HEK293 (cell line): ENCODE measurements at regions not wholly inside any gene's neighbourhood (a gene's known extent, or its start where the extent isn't known, plus 50 kb on each side); places are given as distances from the start of the nearest gene placed in this dataset.

Source experiments
- CTCF ChIA-PET: fragments of 350-600 bp; formaldehyde crosslinking; extraction: SDS; loops from one replicate; lab custom pipeline; 2021; ENCODE audit warnings: antibody characterized with exemption; lab: Yijun Ruan, JAX
- POLR2A ChIA-PET: fragments of 300-600 bp; formaldehyde crosslinking; extraction: SDS; loops from one replicate; lab custom pipeline; 2020; ENCODE audit warnings: antibody characterized with exemption, inconsistent platforms; lab: Yijun Ruan, JAX
- H3K27ac ChIP-seq: fragments of 200-500 bp; sonication (Bioruptor generic); 2 replicates; pipeline ENCODE4 v1.5.1; 2014; ENCODE audit warnings: low read depth, low read length, control low read depth, inconsistent platforms; ENCODE audit errors: extremely low read depth
- H3K36me3 ChIP-seq, 2 experiments: fragments of 200-500 bp in 1 of 2; sonication (Bioruptor generic) in 1 of 2; 1 replicate in 1 of 2; 2 replicates in 1 of 2; pipeline ENCODE4 v1.5.1; 2014 to 2017; ENCODE audit warnings: inconsistent platforms in 2 of 2, low read length in 2 of 2; ENCODE audit not compliant: control insufficient read depth in 2 of 2, insufficient read depth in 1 of 2
- H3K4me1 ChIP-seq: fragments of 200-500 bp; sonication (Bioruptor generic); 2 replicates; pipeline ENCODE4 v1.5.1; 2014; ENCODE audit warnings: mild to moderate bottlenecking, low read length, inconsistent platforms; ENCODE audit not compliant: control insufficient read depth, insufficient read depth
- H3K4me3 ChIP-seq: 2 replicates; pipeline ENCODE4 v1.5.1; 2011; ENCODE audit warnings: low read depth, mild to moderate bottlenecking, control low read depth, low read length, moderate library complexity
- H3K9me3 ChIP-seq: fragments of 200-500 bp; sonication (Bioruptor generic); 2 replicates; pipeline ENCODE4 v1.5.1; 2014; ENCODE audit warnings: low read depth, low read length, inconsistent platforms; ENCODE audit not compliant: control insufficient read depth, insufficient read depth
- GLI4 ChIP-seq: fragments of 450-650 bp; formaldehyde crosslinking; IDR thresholded peaks from 2 replicates; pipeline ENCODE4 v1.5.1; 2016; ENCODE audit warnings: missing biosample characterization, missing genetic modification characterization
- REPIN1 ChIP-seq: fragments of 450-650 bp; formaldehyde crosslinking; IDR thresholded peaks from 2 replicates; pipeline ENCODE4 v1.5.1; 2017; ENCODE audit warnings: missing biosample characterization, missing genetic modification characterization, low read depth
- SCRT2 ChIP-seq: fragments of 450-650 bp; formaldehyde crosslinking; IDR thresholded peaks from 2 replicates; pipeline ENCODE4 v1.5.1; 2016; ENCODE audit warnings: missing biosample characterization, missing genetic modification characterization
- TRIM28 ChIP-seq: IDR thresholded peaks from 2 replicates; pipeline ENCODE4 v1.6.1; 2011; ENCODE audit warnings: low read length, control low read depth, borderline replicate concordance
- WT1 ChIP-seq: fragments of 450-650 bp; formaldehyde crosslinking; IDR thresholded peaks from 2 replicates; pipeline ENCODE4 v1.5.1; 2016; ENCODE audit warnings: missing biosample characterization, missing genetic modification characterization
- ZBTB17 ChIP-seq: fragments of 450-650 bp; formaldehyde crosslinking; IDR thresholded peaks from 2 replicates; pipeline ENCODE4 v1.5.1; 2016; ENCODE audit warnings: missing biosample characterization, missing genetic modification characterization
- ZBTB48 ChIP-seq: fragments of 450-650 bp; formaldehyde crosslinking; IDR thresholded peaks from 2 replicates; pipeline ENCODE4 v1.5.1; 2016; ENCODE audit warnings: missing biosample characterization, missing genetic modification characterization
- ZFP37 ChIP-seq: fragments of 450-650 bp; formaldehyde crosslinking; IDR thresholded peaks from 2 replicates; pipeline ENCODE4 v1.5.1; 2016; ENCODE audit warnings: missing biosample characterization, missing genetic modification characterization
- ZNF114 ChIP-seq: fragments of 450-650 bp; formaldehyde crosslinking; IDR thresholded peaks from 2 replicates; pipeline ENCODE4 v1.5.0; 2017; ENCODE audit warnings: missing biosample characterization, missing genetic modification characterization
- ZNF155 ChIP-seq: fragments of 450-650 bp; formaldehyde crosslinking; IDR thresholded peaks from 2 replicates; pipeline ENCODE4 v1.5.1; 2016; ENCODE audit warnings: missing biosample characterization, missing genetic modification characterization
- ZNF184 ChIP-seq: fragments of 450-650 bp; IDR thresholded peaks from 2 replicates; pipeline ENCODE4 v1.5.1; 2018; ENCODE audit warnings: missing biosample characterization, mild to moderate bottlenecking, missing genetic modification characterization
- ZNF214 ChIP-seq: fragments of 450-650 bp; formaldehyde crosslinking; IDR thresholded peaks from 2 replicates; pipeline ENCODE4 v1.5.1; 2017; ENCODE audit warnings: missing biosample characterization, mild to moderate bottlenecking, missing genetic modification characterization, borderline replicate concordance
- ZNF37A ChIP-seq: fragments of 450-650 bp; IDR thresholded peaks from 2 replicates; pipeline ENCODE4 v1.5.1; 2018; ENCODE audit warnings: missing biosample characterization, missing genetic modification characterization
- ZNF423 ChIP-seq: fragments of 450-650 bp; formaldehyde crosslinking; IDR thresholded peaks from 2 replicates; pipeline ENCODE4 v1.5.1; 2016; ENCODE audit warnings: missing biosample characterization, missing genetic modification characterization
- ZNF433 ChIP-seq: fragments of 450-650 bp; formaldehyde crosslinking; IDR thresholded peaks from 2 replicates; pipeline ENCODE4 v1.5.1; 2016; ENCODE audit warnings: missing biosample characterization, missing genetic modification characterization, low read depth
- ZNF549 ChIP-seq: fragments of 450-650 bp; IDR thresholded peaks from 2 replicates; pipeline ENCODE4 v1.5.1; 2018; ENCODE audit warnings: missing biosample characterization, missing genetic modification characterization, mild to moderate bottlenecking, inconsistent platforms, moderate library complexity
- ZNF558 ChIP-seq: fragments of 450-650 bp; formaldehyde crosslinking; IDR thresholded peaks from 2 replicates; pipeline ENCODE4 v1.5.1; 2016; ENCODE audit warnings: missing biosample characterization, missing genetic modification characterization
- ZNF707 ChIP-seq: fragments of 450-650 bp; formaldehyde crosslinking; IDR thresholded peaks from 2 replicates; pipeline ENCODE4 v1.5.1; 2016; ENCODE audit warnings: missing biosample characterization, missing genetic modification characterization
- ZNF747 ChIP-seq: fragments of 450-650 bp; formaldehyde crosslinking; IDR thresholded peaks from 2 replicates; pipeline ENCODE4 v1.5.1; 2016; ENCODE audit warnings: missing biosample characterization, missing genetic modification characterization
- ZNF792 ChIP-seq: fragments of 450-650 bp; formaldehyde crosslinking; IDR thresholded peaks from 2 replicates; pipeline ENCODE4 v1.5.1; 2016; ENCODE audit warnings: missing biosample characterization, missing genetic modification characterization
- TF ChIP-seq, protein P1 (sequence below): fragments of 450-650 bp; formaldehyde crosslinking; IDR thresholded peaks from 2 replicates; pipeline ENCODE4 v1.5.1; 2017; ENCODE audit warnings: missing biosample characterization, missing genetic modification characterization
- TF ChIP-seq, protein P2 (sequence below): fragments of 450-650 bp; formaldehyde crosslinking; IDR thresholded peaks from 2 replicates; pipeline ENCODE4 v1.5.1; 2016; ENCODE audit warnings: missing biosample characterization, missing genetic modification characterization
- TF ChIP-seq, protein P3 (sequence below): fragments of 450-650 bp; formaldehyde crosslinking; IDR thresholded peaks from 2 replicates; pipeline ENCODE4 v1.5.1; 2016; ENCODE audit warnings: missing biosample characterization, missing genetic modification characterization
- TF ChIP-seq, protein P4 (sequence below): fragments of 450-650 bp; formaldehyde crosslinking; IDR thresholded peaks from 2 replicates; pipeline ENCODE4 v1.5.1; 2016; ENCODE audit warnings: missing biosample characterization, missing genetic modification characterization

DNA sequence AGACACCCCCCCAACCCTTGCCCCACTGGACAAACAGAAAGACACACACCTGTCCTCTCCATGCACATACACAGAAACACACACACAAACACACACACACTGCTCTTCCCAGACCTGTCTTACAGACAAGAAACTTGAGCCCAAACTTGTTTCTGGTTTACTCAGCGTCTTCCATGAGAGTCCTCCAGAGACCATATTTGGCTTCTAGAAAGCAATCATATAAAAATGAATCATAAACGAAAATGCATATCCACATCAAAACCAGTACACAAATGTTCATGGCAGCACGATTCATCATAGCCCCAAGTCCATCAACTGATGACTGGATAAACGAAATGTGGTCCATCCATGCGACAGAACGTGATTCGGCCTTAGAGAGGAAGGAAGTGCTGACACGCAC lies 84.2 kb upstream of the ASAP2 start:
- H3K27ac ChIP-seq, result no peak overlapping the region
- H3K9me3 ChIP-seq, result no peaks in the 10 kb centered on the region
- POLR2A ChIA-PET, result no interaction called here
- no peak for TF ChIP-seq WT1 (tag by site-specific recombination)
- no peak for TF ChIP-seq ZNF433 (tag by site-specific recombination)
- TF ChIP-seq GLI4 (tag by site-specific recombination), result no peak
- H3K36me3 ChIP-seq, result no peaks in the 10 kb centered on the region
- no peak overlapping the region for H3K4me3 ChIP-seq
- no peaks in the 10 kb centered on the region for H3K4me1 ChIP-seq
- CTCF ChIA-PET, result no interaction called here

DNA sequence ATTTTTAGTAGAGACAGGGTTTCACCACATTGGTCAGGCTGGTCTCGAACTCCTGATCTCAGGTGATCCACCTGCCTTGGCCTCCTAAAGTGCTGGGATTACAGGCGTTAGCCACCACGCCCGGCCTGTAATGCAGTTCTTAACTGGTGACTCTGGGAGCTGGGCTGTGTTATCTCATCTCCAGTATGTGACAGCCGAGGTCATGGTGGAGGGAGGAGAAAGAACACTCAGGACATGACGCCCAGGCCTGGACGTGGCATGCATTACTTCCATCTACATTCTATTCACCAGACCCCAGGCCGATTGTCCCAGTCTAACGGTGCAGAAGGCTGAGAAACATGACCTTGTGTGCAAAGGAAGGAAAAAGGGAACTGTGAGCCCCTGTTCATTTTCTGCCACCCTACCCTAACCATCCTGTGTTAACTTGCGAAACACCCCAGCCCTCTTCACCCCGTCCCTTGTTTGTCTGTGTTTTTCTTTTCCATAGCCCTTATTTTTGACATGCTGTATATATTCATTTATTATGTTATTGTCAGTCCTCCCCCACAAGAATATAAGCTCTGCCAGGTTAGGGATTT lies 88.1 kb upstream of the ASAP2 start:
- H3K4me1 ChIP-seq, result no peaks in the 10 kb centered on the region
- H3K4me3 ChIP-seq, result no peak overlapping the region
- ChIA-PET POLR2A (no interaction called here), CTCF (interaction anchor here (0.6 kb wide), 1 partner anchor 111 kb away, joined by 3 read pairs; no protein-coding TSS in a partner anchor)
- H3K36me3 ChIP-seq, result no peaks in the 10 kb centered on the region
- TF ChIP-seq ZNF549 (tag by site-specific recombination), result no peak
- H3K9me3 ChIP-seq, result no peaks in the 10 kb centered on the region
- no peak overlapping the region for H3K27ac ChIP-seq

DNA sequence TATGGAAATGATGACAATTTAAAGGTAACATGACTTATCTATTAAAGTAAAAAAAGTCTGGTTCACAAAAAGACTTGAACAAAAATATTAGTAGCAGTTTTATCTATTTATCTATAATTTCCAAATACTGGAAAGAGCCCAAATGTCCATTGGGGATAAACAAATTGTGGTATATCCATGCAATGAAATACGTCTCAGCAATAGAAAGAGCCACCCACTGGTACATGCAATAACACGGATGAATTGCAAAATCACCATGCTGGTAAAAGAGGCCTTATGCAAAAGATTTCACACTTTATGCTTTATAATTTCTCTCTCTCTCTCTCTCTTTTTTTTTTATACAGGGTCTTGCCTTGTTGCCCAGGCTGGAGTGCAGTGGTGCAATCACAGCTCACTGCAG lies 91.4 kb upstream of the ASAP2 start:
- H3K36me3 ChIP-seq, result no peaks in the 10 kb centered on the region
- no peaks in the 10 kb centered on the region for H3K9me3 ChIP-seq
- ChIA-PET POLR2A (no interaction called here), CTCF (interaction anchor here (2.4 kb wide), 1 partner anchor 26 kb away, joined by 10 read pairs; no protein-coding TSS in a partner anchor)
- TF ChIP-seq ZNF184, result no peak
- no peak for TF ChIP-seq ZFP37 (tag by site-specific recombination)
- TF ChIP-seq ZNF155 (tag by site-specific recombination), result no peak
- TF ChIP-seq ZNF792 (tag by site-specific recombination), result no peak
- TF ChIP-seq, protein P1, sequence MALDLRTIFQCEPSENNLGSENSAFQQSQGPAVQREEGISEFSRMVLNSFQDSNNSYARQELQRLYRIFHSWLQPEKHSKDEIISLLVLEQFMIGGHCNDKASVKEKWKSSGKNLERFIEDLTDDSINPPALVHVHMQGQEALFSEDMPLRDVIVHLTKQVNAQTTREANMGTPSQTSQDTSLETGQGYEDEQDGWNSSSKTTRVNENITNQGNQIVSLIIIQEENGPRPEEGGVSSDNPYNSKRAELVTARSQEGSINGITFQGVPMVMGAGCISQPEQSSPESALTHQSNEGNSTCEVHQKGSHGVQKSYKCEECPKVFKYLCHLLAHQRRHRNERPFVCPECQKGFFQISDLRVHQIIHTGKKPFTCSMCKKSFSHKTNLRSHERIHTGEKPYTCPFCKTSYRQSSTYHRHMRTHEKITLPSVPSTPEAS, result no peak
- TF ChIP-seq ZNF37A, result no peak
- TF ChIP-seq SCRT2 (tag by site-specific recombination), result no peak
- TF ChIP-seq, protein P2, sequence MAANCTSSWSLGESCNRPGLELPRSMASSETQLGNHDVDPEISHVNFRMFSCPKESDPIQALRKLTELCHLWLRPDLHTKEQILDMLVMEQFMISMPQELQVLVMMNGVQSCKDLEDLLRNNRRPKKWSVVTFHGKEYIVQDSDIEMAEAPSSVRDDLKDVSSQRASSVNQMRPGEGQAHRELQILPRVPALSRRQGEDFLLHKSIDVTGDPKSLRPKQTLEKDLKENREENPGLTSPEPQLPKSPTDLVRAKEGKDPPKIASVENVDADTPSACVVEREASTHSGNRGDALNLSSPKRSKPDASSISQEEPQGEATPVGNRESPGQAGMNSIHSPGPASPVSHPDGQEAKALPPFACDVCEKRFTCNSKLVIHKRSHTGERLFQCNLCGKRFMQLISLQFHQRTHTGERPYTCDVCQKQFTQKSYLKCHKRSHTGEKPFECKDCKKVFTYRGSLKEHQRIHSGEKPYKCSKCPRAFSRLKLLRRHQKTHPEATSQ, result no peak
- no peak for TF ChIP-seq ZNF747 (tag by site-specific recombination)
- TF ChIP-seq ZNF558, result no peak
- TF ChIP-seq ZBTB17, result no peak
- TF ChIP-seq, protein P3, sequence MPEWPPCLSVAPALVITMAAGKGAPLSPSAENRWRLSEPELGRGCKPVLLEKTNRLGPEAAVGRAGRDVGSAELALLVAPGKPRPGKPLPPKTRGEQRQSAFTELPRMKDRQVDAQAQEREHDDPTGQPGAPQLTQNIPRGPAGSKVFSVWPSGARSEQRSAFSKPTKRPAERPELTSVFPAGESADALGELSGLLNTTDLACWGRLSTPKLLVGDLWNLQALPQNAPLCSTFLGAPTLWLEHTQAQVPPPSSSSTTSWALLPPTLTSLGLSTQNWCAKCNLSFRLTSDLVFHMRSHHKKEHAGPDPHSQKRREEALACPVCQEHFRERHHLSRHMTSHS, result no peak
- no peak overlapping the region for H3K4me3 ChIP-seq
- no peaks in the 10 kb centered on the region for H3K4me1 ChIP-seq
- H3K27ac ChIP-seq, result no peak overlapping the region

DNA sequence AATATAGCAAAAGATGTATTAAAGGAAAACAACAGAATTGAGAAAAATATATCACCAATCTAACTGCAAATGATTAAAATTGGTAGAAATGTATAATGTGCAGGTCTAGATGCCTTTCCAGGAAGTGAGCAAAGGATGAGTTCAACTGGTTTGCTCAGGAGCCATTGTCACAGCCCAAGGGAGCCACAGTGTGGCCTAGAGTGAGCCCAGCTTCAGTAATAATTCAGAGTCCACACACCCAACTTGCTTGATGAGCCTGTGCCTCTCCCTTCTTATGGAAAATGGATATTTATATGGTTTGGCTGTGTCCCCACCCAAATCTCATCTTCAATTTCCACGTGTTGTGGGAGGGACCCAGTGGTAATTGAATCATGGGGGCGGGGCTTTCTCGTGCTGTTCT lies 92.2 kb upstream of the ASAP2 start:
- POLR2A ChIA-PET, result no interaction called here
- Histone ChIP-seq H3K4me3 (no peak overlapping the region), H3K36me3 (no peaks in the 10 kb centered on the region), H3K9me3 (no peaks in the 10 kb centered on the region), H3K27ac (no peak overlapping the region), H3K4me1 (no peaks in the 10 kb centered on the region)
- CTCF ChIA-PET, result interaction anchor here (0.5 to 2.4 kb wide), 2 partner anchors 27 to 137 kb away, joined by 3 to 10 read pairs; no protein-coding TSS in a partner anchor
- TF ChIP-seq ZNF747 (tag by site-specific recombination), result no peak
- no peak for TF ChIP-seq ZNF114 (tag by site-specific recombination)
- TF ChIP-seq ZBTB48, result no peak
- TF ChIP-seq REPIN1 (tag by site-specific recombination), result no peak
- TF ChIP-seq TRIM28, result no peak
- TF ChIP-seq ZNF214 (tag by site-specific recombination), result no peak
- TF ChIP-seq ZNF707 (tag by site-specific recombination), result no peak
- no peak for TF ChIP-seq GLI4 (tag by site-specific recombination)
- TF ChIP-seq ZBTB17, result no peak
- no peak for TF ChIP-seq ZNF423 (tag by site-specific recombination)
- TF ChIP-seq, protein P4, sequence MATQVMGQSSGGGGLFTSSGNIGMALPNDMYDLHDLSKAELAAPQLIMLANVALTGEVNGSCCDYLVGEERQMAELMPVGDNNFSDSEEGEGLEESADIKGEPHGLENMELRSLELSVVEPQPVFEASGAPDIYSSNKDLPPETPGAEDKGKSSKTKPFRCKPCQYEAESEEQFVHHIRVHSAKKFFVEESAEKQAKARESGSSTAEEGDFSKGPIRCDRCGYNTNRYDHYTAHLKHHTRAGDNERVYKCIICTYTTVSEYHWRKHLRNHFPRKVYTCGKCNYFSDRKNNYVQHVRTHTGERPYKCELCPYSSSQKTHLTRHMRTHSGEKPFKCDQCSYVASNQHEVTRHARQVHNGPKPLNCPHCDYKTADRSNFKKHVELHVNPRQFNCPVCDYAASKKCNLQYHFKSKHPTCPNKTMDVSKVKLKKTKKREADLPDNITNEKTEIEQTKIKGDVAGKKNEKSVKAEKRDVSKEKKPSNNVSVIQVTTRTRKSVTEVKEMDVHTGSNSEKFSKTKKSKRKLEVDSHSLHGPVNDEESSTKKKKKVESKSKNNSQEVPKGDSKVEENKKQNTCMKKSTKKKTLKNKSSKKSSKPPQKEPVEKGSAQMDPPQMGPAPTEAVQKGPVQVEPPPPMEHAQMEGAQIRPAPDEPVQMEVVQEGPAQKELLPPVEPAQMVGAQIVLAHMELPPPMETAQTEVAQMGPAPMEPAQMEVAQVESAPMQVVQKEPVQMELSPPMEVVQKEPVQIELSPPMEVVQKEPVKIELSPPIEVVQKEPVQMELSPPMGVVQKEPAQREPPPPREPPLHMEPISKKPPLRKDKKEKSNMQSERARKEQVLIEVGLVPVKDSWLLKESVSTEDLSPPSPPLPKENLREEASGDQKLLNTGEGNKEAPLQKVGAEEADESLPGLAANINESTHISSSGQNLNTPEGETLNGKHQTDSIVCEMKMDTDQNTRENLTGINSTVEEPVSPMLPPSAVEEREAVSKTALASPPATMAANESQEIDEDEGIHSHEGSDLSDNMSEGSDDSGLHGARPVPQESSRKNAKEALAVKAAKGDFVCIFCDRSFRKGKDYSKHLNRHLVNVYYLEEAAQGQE, result no peak
